ENCODE measurements at regions not wholly inside any gene's neighbourhood (a gene's known extent, or its start where the extent isn't known, plus 50 kb on each side); places are given as distances from the start of the nearest gene placed in this dataset.

- in situ Hi-C loops (cut with MboI; ENCODE audit: low sequenced_read_pairs), result no loop called here
These were observed 50.1 kb upstream of the ASAP2 start for GRCh38 chr2:9156483-9156882.

GRCh38 chr2:9154061-9154460, 52.6 kb upstream of the ASAP2 start:
- in situ Hi-C loops (cut with MboI; ENCODE audit: low sequenced_read_pairs), result no loop called here

- in situ Hi-C loops (cut with MboI; ENCODE audit: low sequenced_read_pairs), result no loop called here
These were observed 53.0 kb upstream of the ASAP2 start for GRCh38 chr2:9153643-9153980.

DNA sequence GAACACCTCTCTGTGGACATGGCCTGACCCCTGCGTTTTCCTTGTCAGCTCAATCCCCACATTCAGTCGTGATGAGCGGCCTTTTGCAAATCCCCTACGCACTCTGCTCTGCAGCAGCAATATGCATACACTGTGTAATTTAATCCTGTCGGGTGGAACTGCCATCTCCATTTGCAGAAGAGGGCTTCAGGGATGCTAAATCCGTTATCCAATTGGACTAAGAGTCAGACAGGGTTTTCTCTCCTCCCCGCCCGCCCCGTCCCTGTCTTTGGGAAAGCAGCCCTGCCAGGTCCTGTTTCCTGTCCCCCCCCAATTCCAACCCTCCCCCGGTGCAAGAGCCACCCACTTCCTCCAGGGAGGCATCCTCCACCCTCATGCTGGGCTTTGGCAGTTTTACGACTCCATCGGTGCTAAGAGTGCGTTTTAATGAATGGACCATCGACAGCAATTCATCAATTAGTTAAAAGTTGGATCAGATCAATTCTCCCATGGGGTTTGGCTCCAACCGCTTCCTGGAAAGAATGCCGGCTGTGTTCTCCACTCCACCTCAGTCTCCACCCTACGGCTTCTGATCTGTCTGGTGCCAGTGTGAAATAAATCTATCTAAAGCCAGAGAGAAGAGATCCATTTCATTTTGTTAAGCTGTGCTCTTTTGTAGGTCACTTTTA, 53.5 kb upstream of the ASAP2 start:
- in situ Hi-C loops (cut with MboI; ENCODE audit: low sequenced_read_pairs), result no loop called here

GRCh38 chr2:9150906-9151305, 55.7 kb upstream of the ASAP2 start:
- in situ Hi-C loops (cut with MboI; ENCODE audit: low sequenced_read_pairs), result no loop called here

DNA sequence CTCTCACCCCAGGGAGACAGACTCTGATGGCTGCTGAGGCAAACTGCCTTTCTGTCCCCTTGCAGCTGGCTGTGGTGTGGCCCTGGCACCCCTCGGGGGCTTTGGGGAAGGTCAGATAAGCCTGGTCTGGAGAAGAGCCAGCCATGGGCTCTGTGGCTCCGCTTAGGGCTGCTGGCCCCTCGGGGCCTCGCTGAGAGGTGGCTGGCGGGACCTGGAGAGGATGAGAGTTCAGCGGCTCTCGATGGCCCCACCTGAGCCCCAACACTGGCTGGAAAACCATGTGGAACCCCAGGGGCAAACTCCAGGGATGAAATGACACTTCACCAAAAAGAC, 56.1 kb upstream of the ASAP2 start:
- in situ Hi-C loops (cut with MboI; ENCODE audit: low sequenced_read_pairs), result no loop called here

DNA sequence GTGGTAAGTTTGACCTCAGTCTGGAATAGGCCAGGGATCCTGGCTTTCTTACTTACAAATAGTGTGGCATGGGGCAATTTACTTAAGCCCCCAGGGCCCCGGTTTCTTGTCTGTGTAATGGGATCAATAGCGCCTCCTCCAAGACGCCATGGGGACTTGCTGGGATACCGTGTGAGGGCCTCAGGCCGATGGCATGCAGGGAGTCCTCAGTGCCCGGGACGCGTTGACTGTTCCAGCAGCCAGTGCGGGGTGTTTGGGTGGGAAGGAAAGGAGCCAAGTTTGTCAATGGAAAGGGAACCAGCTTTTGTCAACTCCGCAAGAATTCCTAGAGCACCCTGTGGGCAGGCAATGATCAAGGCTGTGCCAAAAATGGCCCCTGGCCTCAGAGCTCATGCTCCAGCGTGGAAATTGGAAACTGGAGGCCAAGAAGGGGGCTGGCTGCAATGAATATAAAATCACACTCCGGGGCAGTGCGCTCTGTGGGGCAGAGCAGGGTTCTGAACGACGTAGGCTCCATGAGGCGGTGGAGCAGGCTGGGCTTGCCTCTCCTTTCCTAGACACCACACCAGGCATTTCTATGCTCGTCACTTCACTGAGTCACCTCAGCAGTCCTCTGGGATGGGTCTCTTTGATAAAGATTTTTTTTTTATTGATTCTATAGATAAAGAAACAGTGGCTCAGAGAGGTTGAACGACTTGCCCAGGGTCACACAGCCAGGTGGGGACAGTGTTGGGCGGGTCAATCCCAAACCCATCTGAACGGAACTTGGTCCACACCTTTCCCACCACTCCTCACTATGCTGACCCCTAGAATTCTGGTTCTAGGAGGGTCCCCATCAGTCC, 56.7 kb upstream of the ASAP2 start:
- in situ Hi-C loops (cut with MboI; ENCODE audit: low sequenced_read_pairs), result loop anchor here (25.0 kb wide), 1 partner anchor 187 kb away; no protein-coding TSS in a partner anchor

- in situ Hi-C loops (cut with MboI; ENCODE audit: low sequenced_read_pairs), result loop anchor here (25.0 kb wide), 1 partner anchor 188 kb away; no protein-coding TSS in a partner anchor
These were observed 57.3 kb upstream of the ASAP2 start for GRCh38 chr2:9149388-9149660.

DNA sequence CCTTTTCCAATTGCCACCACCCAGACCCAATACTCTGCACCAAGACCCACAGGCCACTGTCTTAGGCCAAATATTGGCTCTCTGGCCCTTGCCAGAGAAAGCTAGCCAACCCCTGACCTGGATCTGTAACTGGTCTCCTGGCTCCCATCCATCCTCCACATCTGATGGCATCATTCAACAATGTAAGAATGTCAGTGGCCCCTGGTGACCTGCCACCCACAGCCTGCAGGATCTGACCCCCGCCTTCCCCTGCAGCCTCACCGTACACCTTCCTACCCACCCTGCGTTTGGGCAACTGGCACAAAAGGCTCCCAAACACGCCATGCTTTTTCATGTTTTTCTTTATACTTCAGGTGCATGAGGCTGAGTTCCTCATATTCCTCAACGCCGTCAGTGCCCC, 60.0 kb upstream of the ASAP2 start:
- in situ Hi-C loops (cut with MboI; ENCODE audit: low sequenced_read_pairs), result loop anchor here (25.0 kb wide), 1 partner anchor 191 kb away; no protein-coding TSS in a partner anchor

GRCh38 chr2:9145752-9146430, 60.7 kb upstream of the ASAP2 start:
- in situ Hi-C loops (cut with MboI; ENCODE audit: low sequenced_read_pairs), result loop anchor here (25.0 kb wide), 1 partner anchor 191 kb away; no protein-coding TSS in a partner anchor

- in situ Hi-C loops (cut with MboI; ENCODE audit: low sequenced_read_pairs), result loop anchor here (25.0 kb wide), 1 partner anchor 192 kb away; no protein-coding TSS in a partner anchor
These were observed 61.4 kb upstream of the ASAP2 start for GRCh38 chr2:9145109-9145751.

GRCh38 chr2:9144617-9145016, 62.0 kb upstream of the ASAP2 start:
- in situ Hi-C loops (cut with MboI; ENCODE audit: low sequenced_read_pairs), result loop anchor here (25.0 kb wide), 1 partner anchor 193 kb away; no protein-coding TSS in a partner anchor

DNA sequence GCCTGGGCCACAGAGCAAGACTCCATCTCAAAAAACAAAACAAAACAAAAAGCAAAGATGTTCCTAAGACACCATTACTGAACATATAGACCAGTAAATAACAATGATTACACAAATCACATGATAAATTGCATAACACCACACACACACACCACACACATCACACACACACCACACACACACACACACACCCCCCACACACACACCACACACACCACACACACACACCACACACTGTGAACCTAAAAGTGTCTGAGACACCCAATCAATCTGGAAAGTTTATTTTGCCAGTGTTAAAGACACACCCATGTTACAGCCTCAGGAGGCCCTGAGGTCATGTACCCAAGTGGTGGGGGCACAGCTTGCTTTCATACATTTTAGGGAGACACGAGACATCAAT, 62.6 kb upstream of the ASAP2 start:
- in situ Hi-C loops (cut with MboI; ENCODE audit: low sequenced_read_pairs), result loop anchor here (25.0 kb wide), 1 partner anchor 193 kb away; no protein-coding TSS in a partner anchor

DNA sequence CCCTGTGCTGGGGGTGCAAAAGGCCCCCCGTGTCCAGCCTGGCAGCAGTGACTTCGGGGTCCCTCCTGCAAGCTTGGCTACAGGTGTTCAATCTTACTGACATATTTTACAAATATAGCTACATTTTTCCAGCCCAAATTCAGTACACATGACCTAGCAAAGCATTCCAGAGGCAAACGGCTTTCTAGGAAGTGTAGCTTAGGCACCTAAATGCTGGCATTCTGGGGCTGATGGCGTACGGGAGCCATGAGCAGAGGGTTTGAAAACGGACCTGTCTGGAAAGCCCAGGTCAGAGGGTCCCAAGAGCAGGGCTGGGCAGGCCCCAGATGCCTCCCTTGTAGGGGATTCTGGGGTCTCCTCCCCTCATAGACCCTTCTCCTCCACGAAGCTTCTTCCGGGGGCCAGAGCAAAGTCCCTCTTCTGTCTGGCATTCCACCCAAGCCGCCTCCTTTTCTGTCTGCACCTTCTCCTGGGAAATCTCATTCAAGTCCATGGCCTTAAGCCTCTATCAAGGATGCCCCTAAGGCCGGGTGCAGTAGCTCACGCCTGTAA, 63.3 kb upstream of the ASAP2 start:
- in situ Hi-C loops (cut with MboI; ENCODE audit: low sequenced_read_pairs), result loop anchor here (25.0 kb wide), 1 partner anchor 194 kb away; no protein-coding TSS in a partner anchor

DNA sequence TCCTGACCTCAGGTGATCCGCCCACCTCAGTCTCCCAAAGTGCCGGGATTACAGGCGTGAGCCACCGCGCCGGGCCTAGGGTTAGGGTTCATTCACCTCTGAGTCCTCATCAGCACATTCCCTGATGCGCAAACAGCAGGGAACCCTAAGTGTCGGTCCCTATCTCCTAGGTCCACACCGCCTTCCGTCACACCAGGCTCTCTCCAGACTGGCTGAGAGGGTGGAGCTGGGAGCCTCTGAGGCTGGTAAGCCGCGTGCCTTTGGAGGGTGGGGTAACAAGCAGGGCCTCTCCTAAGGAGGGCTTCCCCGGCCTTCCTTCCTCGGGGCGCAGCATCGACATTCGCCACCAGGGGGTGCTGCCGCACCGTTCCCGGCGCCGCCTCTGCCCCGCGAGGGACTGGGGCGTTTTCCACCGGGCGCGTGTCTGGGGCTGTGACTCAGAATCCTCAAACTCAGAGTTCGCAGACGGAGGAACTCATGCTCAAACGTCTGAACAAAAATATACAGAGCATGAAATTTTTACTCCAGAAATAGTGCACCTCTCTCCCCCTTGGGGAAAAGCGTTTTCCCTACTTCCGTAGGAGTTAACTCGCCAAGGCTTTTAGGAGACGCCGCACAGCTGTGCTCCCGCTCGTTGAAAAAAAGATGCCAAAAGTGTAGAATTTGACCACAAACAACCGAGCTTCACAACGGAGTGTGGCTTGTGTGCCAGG, 63.9 kb upstream of the ASAP2 start:
- in situ Hi-C loops (cut with MboI; ENCODE audit: low sequenced_read_pairs), result loop anchor here (25.0 kb wide), 1 partner anchor 195 kb away; no protein-coding TSS in a partner anchor

GRCh38 chr2:9141706-9142460, 64.7 kb upstream of the ASAP2 start:
- in situ Hi-C loops (cut with MboI; ENCODE audit: low sequenced_read_pairs), result loop anchor here (25.0 kb wide), 1 partner anchor 195 kb away; no protein-coding TSS in a partner anchor

GRCh38 chr2:9141091-9141667, 65.4 kb upstream of the ASAP2 start:
- in situ Hi-C loops (cut with MboI; ENCODE audit: low sequenced_read_pairs), result loop anchor here (25.0 kb wide), 1 partner anchor 196 kb away; no protein-coding TSS in a partner anchor

DNA sequence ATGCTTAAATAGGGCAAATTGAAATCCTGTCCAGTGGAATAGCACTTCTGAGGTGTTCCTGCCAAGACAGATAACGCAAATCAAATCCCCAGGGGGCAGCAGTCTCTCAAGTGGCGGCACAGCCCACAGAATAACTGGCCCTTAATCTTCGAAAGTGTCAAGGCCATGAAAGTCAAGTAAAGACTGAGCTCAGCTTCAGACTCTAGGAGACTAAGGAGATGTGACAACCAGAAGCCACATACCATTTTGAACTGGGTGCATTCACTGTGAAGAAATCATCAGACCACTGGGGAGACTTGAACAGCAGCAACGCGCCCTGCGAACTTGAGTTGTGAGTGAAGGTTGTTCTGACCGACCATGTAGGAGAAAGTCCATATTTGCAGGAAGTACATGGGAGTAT, 66.0 kb upstream of the ASAP2 start:
- in situ Hi-C loops (cut with MboI; ENCODE audit: low sequenced_read_pairs), result loop anchor here (25.0 kb wide), 1 partner anchor 197 kb away; no protein-coding TSS in a partner anchor
